Nephron (organoid): ENCODE measurements at regions not wholly inside any gene's neighbourhood (a gene's known extent, or its start where the extent isn't known, plus 50 kb on each side); places are given as distances from the start of the nearest gene placed in this dataset.
"Not testable (repeated sequence)": the region's sequence is repeated elsewhere in the genome, so short reads cannot be mapped to it uniquely, and the experiment has no call there.

ENCODE experiments used
- H3K27ac Mint-ChIP-seq, 3 experiments: 2 replicates each; pipeline ENCODE4 v1.8.0; 2020; ENCODE audit warnings: mixed read lengths in 3 of 3, mild to moderate bottlenecking in 2 of 3, moderate library complexity in 1 of 3
- H3K27me3 Mint-ChIP-seq: 2 replicates; pipeline ENCODE4 v1.8.0; 2021; ENCODE audit warnings: low read depth, mild to moderate bottlenecking, moderate library complexity, mixed read lengths
- H3K36me3 Mint-ChIP-seq: 2 replicates; pipeline ENCODE4 v1.8.0; 2020; ENCODE audit warnings: low read depth, mixed read lengths
- H3K4me1 Mint-ChIP-seq: 2 replicates; pipeline ENCODE4 v1.8.0; 2020; ENCODE audit warnings: mixed read lengths
- H3K4me3 Mint-ChIP-seq, 3 experiments: 2 replicates each; pipeline ENCODE4 v1.8.0; 2020; ENCODE audit warnings: mild to moderate bottlenecking in 3 of 3, mixed read lengths in 3 of 3, moderate library complexity in 2 of 3
- H3K9me3 Mint-ChIP-seq: 2 replicates; pipeline ENCODE4 v1.8.0; 2020; ENCODE audit warnings: mixed read lengths
- CTCF ChIP-seq, 3 experiments: fragments of 200-600 bp; sonication (generic); IDR thresholded peaks; one replicate each; pipeline ENCODE4 v1.5.0; 2021; ENCODE audit warnings: antibody characterized with exemption in 3 of 3; ENCODE audit not compliant: unreplicated experiment in 3 of 3

- TF ChIP-seq CTCF (IDR thresholded peaks at IDR 0.05; ENCODE audit: unreplicated experiment in 3 of 3), result no peak
- no peaks in the 10 kb centered on the region for H3K36me3 Mint-ChIP-seq
- no peaks in the 10 kb centered on the region for H3K27me3 Mint-ChIP-seq
- H3K27ac Mint-ChIP-seq, result no peak overlapping the region
- no peak overlapping the region for H3K4me3 Mint-ChIP-seq
- H3K4me1 Mint-ChIP-seq, result no peaks in the 10 kb centered on the region
- H3K9me3 Mint-ChIP-seq, result no peaks in the 10 kb centered on the region
Observed at GRCh38 chrX:26915064-26915463, 548.1 kb downstream of the PPP4R3C start.

GRCh38 chrX:26914232-26914631, 548.9 kb downstream of the PPP4R3C start:
- no peaks in the 10 kb centered on the region for H3K36me3 Mint-ChIP-seq
- TF ChIP-seq CTCF (IDR thresholded peaks at IDR 0.05; ENCODE audit: unreplicated experiment in 3 of 3), result no peak
- H3K9me3 Mint-ChIP-seq, result no peaks in the 10 kb centered on the region
- no peak overlapping the region for H3K27ac Mint-ChIP-seq
- no peak overlapping the region for H3K4me3 Mint-ChIP-seq
- no peaks in the 10 kb centered on the region for H3K4me1 Mint-ChIP-seq
- no peaks in the 10 kb centered on the region for H3K27me3 Mint-ChIP-seq

DNA sequence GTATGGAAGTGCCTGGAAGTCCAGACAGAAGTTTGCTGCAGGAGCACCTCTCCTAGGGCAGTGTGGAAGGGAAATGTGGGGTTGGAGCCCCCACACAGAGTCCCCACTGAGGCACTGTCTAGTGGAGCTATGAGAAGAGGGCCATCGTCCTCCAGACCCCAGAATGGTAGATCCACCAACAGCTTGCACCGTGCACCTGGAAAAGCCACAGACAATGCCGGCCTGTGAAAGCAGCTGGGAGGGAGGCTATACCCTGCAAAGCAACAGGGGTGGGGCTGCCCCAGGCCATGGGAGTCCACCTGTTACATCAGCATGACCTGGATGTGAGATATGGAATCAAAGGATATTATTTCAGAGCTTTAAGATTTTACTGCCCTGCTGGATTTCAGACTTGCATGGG, 551.4 kb downstream of the PPP4R3C start:
- not testable (repeated sequence) for H3K27ac Mint-ChIP-seq, H3K4me3 Mint-ChIP-seq, H3K36me3 Mint-ChIP-seq, H3K27me3 Mint-ChIP-seq, H3K9me3 Mint-ChIP-seq, H3K4me1 Mint-ChIP-seq

DNA sequence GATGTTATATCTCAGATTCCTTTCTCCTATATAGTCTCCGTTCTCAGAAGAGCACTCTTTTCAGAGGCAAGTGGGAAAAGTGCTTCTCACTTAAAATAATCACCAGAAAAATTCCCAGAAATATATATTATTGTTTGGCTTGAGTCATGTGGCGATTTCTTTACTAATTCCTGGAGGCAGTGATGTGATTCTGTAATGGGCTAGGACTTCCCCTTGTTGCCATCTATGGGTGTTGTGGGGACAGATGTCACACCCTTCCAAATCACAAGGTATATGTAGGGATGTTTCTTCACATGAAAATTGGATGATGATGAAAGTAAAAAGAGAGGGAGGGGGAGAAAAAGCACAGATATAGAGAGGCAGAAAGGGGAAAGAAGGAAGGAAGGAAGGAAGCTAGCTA, 553.4 kb downstream of the PPP4R3C start:
- H3K36me3 Mint-ChIP-seq, result no peaks in the 10 kb centered on the region
- no peaks in the 10 kb centered on the region for H3K9me3 Mint-ChIP-seq
- TF ChIP-seq CTCF (IDR thresholded peaks at IDR 0.05; ENCODE audit: unreplicated experiment in 3 of 3), result no peak
- no peaks in the 10 kb centered on the region for H3K4me1 Mint-ChIP-seq
- H3K4me3 Mint-ChIP-seq, result no peak overlapping the region
- H3K27me3 Mint-ChIP-seq, result no peaks in the 10 kb centered on the region
- no peak overlapping the region for H3K27ac Mint-ChIP-seq

DNA sequence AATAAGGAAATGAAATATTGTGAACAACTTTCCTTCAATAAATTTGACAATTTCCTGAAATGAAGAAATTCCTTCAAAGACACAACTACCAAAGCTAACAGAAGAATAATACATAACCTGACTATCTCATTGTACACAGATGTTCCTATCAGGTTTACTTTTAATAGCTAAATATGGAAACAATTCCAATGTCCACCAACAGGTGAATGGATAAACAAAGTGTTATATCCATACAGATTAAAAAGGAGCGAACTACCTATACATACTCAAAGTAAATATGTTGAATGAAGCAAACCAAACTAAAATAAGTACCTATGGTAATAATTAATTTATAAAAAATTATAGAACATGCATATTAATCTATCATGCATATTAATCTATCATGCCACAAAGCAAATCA, 554.9 kb downstream of the PPP4R3C start:
- H3K4me1 Mint-ChIP-seq, result no peaks in the 10 kb centered on the region
- no peaks in the 10 kb centered on the region for H3K36me3 Mint-ChIP-seq
- TF ChIP-seq CTCF (IDR thresholded peaks at IDR 0.05; ENCODE audit: unreplicated experiment in 3 of 3), result no peak
- no peak overlapping the region for H3K27ac Mint-ChIP-seq
- H3K9me3 Mint-ChIP-seq, result no peaks in the 10 kb centered on the region
- H3K4me3 Mint-ChIP-seq, result no peak overlapping the region
- no peaks in the 10 kb centered on the region for H3K27me3 Mint-ChIP-seq

GRCh38 chrX:26889574-26889973, 573.6 kb downstream of the PPP4R3C start:
- Mint-ChIP-seq H3K9me3 (peaks cover 13% of the 10 kb centered on the region), H3K27me3 (no peaks in the 10 kb centered on the region), H3K4me1 (no peaks in the 10 kb centered on the region), H3K27ac (no peak overlapping the region), H3K4me3 (no peak overlapping the region), H3K36me3 (no peaks in the 10 kb centered on the region)
- TF ChIP-seq CTCF (IDR thresholded peaks at IDR 0.05; ENCODE audit: unreplicated experiment in 3 of 3), result no peak

- no peaks in the 10 kb centered on the region for H3K27me3 Mint-ChIP-seq
- no peak overlapping the region for H3K4me3 Mint-ChIP-seq
- H3K27ac Mint-ChIP-seq, result no peak overlapping the region
- no peaks in the 10 kb centered on the region for H3K36me3 Mint-ChIP-seq
- no peaks in the 10 kb centered on the region for H3K4me1 Mint-ChIP-seq
- TF ChIP-seq CTCF (IDR thresholded peaks at IDR 0.05; ENCODE audit: unreplicated experiment in 3 of 3), result no peak
- H3K9me3 Mint-ChIP-seq, result peaks cover 15% of the 10 kb centered on the region
Observed at GRCh38 chrX:26873736-26874135, 589.4 kb downstream of the PPP4R3C start.
